ENCODE measurements at regions not wholly inside any gene's neighbourhood (a gene's known extent, or its start where the extent isn't known, plus 50 kb on each side); places are given as distances from the start of the nearest gene placed in this dataset.

GRCh38 chr6:49300911-49301310 lies 162.1 kb downstream of the MMUT start:
- no peak for TF ChIP-seq CTCF (IDR thresholded peaks at IDR 0.05 in 2 of 3, conservative IDR thresholded peaks at IDR 0.05 in 1 of 3; ENCODE audit: borderline replicate concordance in 1 of 3, insufficient read depth in 1 of 3, low read depth in 2 of 3, low read length in 2 of 3)
- TF ChIP-seq POLR2A (IDR thresholded peaks at IDR 0.05; ENCODE audit: borderline replicate concordance, extremely low read depth, insufficient read depth, insufficient read length), result no peak
- no peak for TF ChIP-seq ZNF274 (IDR thresholded peaks at IDR 0.05; ENCODE audit: low read depth, low read length)
- no peak for TF ChIP-seq JUND (IDR thresholded peaks at IDR 0.05)
- no peak for TF ChIP-seq ATF3 (IDR thresholded peaks at IDR 0.05)
- TF ChIP-seq RAD21 (IDR thresholded peaks at IDR 0.05; ENCODE audit: low read depth), result no peak
